ENCODE measurements at regions not wholly inside any gene's neighbourhood (a gene's known extent, or its start where the extent isn't known, plus 50 kb on each side); places are given as distances from the start of the nearest gene placed in this dataset.
"Not testable (repeated sequence)": the region's sequence is repeated elsewhere in the genome, so short reads cannot be mapped to it uniquely, and the experiment has no call there.

DNA sequence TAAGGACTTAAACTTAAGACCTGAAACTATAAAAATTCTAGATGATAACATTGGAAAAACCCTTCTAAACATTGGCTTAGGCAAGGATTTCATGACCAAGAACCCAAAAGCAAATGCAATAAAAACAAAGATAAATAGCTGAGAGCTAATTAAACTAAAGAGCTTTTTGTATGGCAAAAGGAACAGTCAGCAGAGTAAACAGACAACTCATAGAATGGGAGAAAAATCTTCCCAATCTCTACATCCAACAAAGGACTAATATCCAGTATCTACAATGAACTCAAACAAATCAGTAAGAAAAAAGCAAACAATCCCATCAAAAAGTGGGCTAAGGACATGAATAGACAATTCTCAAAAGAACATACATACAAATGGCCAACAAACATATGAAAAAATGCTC is 316.1 kb downstream of the HGF start:
- TF ChIP-seq, protein P1, sequence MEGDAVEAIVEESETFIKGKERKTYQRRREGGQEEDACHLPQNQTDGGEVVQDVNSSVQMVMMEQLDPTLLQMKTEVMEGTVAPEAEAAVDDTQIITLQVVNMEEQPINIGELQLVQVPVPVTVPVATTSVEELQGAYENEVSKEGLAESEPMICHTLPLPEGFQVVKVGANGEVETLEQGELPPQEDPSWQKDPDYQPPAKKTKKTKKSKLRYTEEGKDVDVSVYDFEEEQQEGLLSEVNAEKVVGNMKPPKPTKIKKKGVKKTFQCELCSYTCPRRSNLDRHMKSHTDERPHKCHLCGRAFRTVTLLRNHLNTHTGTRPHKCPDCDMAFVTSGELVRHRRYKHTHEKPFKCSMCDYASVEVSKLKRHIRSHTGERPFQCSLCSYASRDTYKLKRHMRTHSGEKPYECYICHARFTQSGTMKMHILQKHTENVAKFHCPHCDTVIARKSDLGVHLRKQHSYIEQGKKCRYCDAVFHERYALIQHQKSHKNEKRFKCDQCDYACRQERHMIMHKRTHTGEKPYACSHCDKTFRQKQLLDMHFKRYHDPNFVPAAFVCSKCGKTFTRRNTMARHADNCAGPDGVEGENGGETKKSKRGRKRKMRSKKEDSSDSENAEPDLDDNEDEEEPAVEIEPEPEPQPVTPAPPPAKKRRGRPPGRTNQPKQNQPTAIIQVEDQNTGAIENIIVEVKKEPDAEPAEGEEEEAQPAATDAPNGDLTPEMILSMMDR (optimal IDR thresholded peaks at IDR 0.05 in 1 of 3, IDR thresholded peaks at IDR 0.05 in 1 of 3, conservative IDR thresholded peaks at IDR 0.05 in 1 of 3; ENCODE audit: extremely low read depth in 1 of 3, insufficient read depth in 2 of 3, low read length in 3 of 3), result not testable (repeated sequence)
- TF ChIP-seq EZH2 (IDR thresholded peaks at IDR 0.05; ENCODE audit: low read length), result not testable (repeated sequence)
